ENCODE measurements at regions not wholly inside any gene's neighbourhood (a gene's known extent, or its start where the extent isn't known, plus 50 kb on each side); places are given as distances from the start of the nearest gene placed in this dataset.

DNA sequence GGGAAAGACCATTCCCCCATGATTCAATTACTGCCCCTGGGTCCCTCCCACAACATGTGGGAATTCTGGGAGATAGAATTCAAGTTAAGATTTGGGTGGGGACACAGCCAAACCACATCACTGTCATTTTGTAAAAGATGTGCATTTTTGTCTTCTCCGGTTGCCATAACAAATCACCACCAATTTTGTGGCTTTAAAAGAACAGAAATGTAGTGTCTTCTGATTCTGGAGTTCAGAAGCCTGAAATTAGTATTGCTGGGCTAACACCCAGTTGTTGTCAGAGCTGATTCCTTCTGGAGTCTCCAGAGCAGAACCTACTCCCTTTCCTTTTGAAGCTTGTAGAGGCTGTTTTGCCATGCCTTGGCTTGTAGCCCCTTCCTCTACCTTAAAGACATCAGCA lies 54.1 kb upstream of the DHRSX start:
- TF ChIP-seq, protein P1, sequence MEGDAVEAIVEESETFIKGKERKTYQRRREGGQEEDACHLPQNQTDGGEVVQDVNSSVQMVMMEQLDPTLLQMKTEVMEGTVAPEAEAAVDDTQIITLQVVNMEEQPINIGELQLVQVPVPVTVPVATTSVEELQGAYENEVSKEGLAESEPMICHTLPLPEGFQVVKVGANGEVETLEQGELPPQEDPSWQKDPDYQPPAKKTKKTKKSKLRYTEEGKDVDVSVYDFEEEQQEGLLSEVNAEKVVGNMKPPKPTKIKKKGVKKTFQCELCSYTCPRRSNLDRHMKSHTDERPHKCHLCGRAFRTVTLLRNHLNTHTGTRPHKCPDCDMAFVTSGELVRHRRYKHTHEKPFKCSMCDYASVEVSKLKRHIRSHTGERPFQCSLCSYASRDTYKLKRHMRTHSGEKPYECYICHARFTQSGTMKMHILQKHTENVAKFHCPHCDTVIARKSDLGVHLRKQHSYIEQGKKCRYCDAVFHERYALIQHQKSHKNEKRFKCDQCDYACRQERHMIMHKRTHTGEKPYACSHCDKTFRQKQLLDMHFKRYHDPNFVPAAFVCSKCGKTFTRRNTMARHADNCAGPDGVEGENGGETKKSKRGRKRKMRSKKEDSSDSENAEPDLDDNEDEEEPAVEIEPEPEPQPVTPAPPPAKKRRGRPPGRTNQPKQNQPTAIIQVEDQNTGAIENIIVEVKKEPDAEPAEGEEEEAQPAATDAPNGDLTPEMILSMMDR (IDR thresholded peaks at IDR 0.05): no peak
- no peak for TF ChIP-seq POLR2AphosphoS5 (IDR thresholded peaks at IDR 0.05)
- no peak for TF ChIP-seq EP300 (IDR thresholded peaks at IDR 0.05)
- no peak for TF ChIP-seq POLR2A (IDR thresholded peaks at IDR 0.05)

All from suprapubic skin (tissue), 4 donors.